Brain pericyte (primary cell): ENCODE measurements at regions not wholly inside any gene's neighbourhood (a gene's known extent, or its start where the extent isn't known, plus 50 kb on each side); places are given as distances from the start of the nearest gene placed in this dataset.
"Not testable (repeated sequence)": the region's sequence is repeated elsewhere in the genome, so short reads cannot be mapped to it uniquely, and the experiment has no call there.

ENCODE experiments used
- DNase-seq: peaks from one replicate; pipeline ENCODE4 v3.0.0-alpha.2; 2012; ENCODE audit warnings: low read depth, low spot score

- DNase-seq: no peak
Observed at GRCh38 chr3:88795503-88795902, 311.9 kb upstream of the EPHA3 start.

GRCh38 chr3:88807491-88808105, 299.8 kb upstream of the EPHA3 start:
- DNase-seq: no peak

- DNase-seq: no peak
Observed at GRCh38 chr3:88809993-88810392, 297.4 kb upstream of the EPHA3 start.

- peak; percentile 7 for DNase-seq
Observed at GRCh38 chr3:88810455-88810854, 297.0 kb upstream of the EPHA3 start.

- no peak for DNase-seq
Observed at GRCh38 chr3:88811096-88811495, 296.3 kb upstream of the EPHA3 start.

- no peak for DNase-seq
Observed at GRCh38 chr3:88812576-88812975, 294.8 kb upstream of the EPHA3 start.

GRCh38 chr3:88816445-88816844, 291.0 kb upstream of the EPHA3 start:
- DNase-seq: no peak

- no peak for DNase-seq
Observed at GRCh38 chr3:88824666-88825564, 282.5 kb upstream of the EPHA3 start.

- no peak for DNase-seq
Observed at GRCh38 chr3:88828466-88828865, 279.0 kb upstream of the EPHA3 start.

GRCh38 chr3:88852606-88853005, 254.8 kb upstream of the EPHA3 start:
- no peak for DNase-seq

- no peak for DNase-seq
Observed at GRCh38 chr3:88863196-88863595, 244.2 kb upstream of the EPHA3 start.

GRCh38 chr3:88876724-88877123, 230.7 kb upstream of the EPHA3 start:
- no peak for DNase-seq

- DNase-seq: no peak
Observed at GRCh38 chr3:88879905-88880304, 227.5 kb upstream of the EPHA3 start.

GRCh38 chr3:88882121-88882520, 225.3 kb upstream of the EPHA3 start:
- no peak for DNase-seq

- DNase-seq: not testable (repeated sequence)
Observed at GRCh38 chr3:88886624-88887023, 220.8 kb upstream of the EPHA3 start.

- DNase-seq: no peak
Observed at GRCh38 chr3:88896026-88896425, 211.4 kb upstream of the EPHA3 start.

GRCh38 chr3:88912294-88912877, 195.0 kb upstream of the EPHA3 start:
- no peak for DNase-seq

GRCh38 chr3:88918841-88919240, 188.6 kb upstream of the EPHA3 start:
- DNase-seq: no peak

GRCh38 chr3:88921986-88922385, 185.4 kb upstream of the EPHA3 start:
- DNase-seq: no peak

- no peak for DNase-seq
Observed at GRCh38 chr3:88926221-88926620, 181.2 kb upstream of the EPHA3 start.

- DNase-seq: no peak
Observed at GRCh38 chr3:88930611-88931010, 176.8 kb upstream of the EPHA3 start.

- no peak for DNase-seq
Observed at GRCh38 chr3:88936831-88937230, 170.6 kb upstream of the EPHA3 start.

GRCh38 chr3:88940296-88940695, 167.1 kb upstream of the EPHA3 start:
- DNase-seq: no peak
